GM06990 (cell line): ENCODE measurements at regions not wholly inside any gene's neighbourhood (a gene's known extent, or its start where the extent isn't known, plus 50 kb on each side); places are given as distances from the start of the nearest gene placed in this dataset.
"Not testable (repeated sequence)": the region's sequence is repeated elsewhere in the genome, so short reads cannot be mapped to it uniquely, and the experiment has no call there.

Source experiments
- DNase-seq: peaks from one replicate; pipeline ENCODE4 v3.0.0-alpha.2; 2011; ENCODE audit not compliant: insufficient read length; ENCODE audit errors: extremely low read depth
- H3K27me3 ChIP-seq: replicated peaks from 2 replicates; pipeline ENCODE4 v1.6.0; 2011; ENCODE audit warnings: low read length; ENCODE audit not compliant: control insufficient read depth, insufficient read depth
- H3K36me3 ChIP-seq: 2 replicates; pipeline ENCODE4 v1.5.1; 2011; ENCODE audit warnings: low read length; ENCODE audit not compliant: control insufficient read depth, insufficient read depth
- H3K4me3 ChIP-seq: replicated peaks from 2 replicates; pipeline ENCODE4 v1.5.1; 2011; ENCODE audit warnings: low read depth, mild to moderate bottlenecking, control low read depth, low read length
- CTCF ChIP-seq: IDR thresholded peaks from 2 replicates; pipeline ENCODE4 v1.5.1; 2011; ENCODE audit warnings: low read length, control low read depth, mild to moderate bottlenecking, inconsistent platforms; ENCODE audit not compliant: insufficient read depth, poor library complexity, severe bottlenecking

- DNase-seq: no peak
- H3K36me3 ChIP-seq: no peaks in the 10 kb centered on the region
- H3K4me3 ChIP-seq: no peak overlapping the region
- no peaks in the 10 kb centered on the region for H3K27me3 ChIP-seq
- TF ChIP-seq CTCF: no peak
Measured at GRCh38 chr9:106785200-106785599, 77.8 kb upstream of the ZNF462 start.

- DNase-seq: not testable (repeated sequence)
Measured at GRCh38 chr9:106788021-106788420, 74.9 kb upstream of the ZNF462 start.

GRCh38 chr9:106795031-106795430, 67.9 kb upstream of the ZNF462 start:
- H3K4me3 ChIP-seq: no peak overlapping the region
- H3K36me3 ChIP-seq: no peaks in the 10 kb centered on the region
- TF ChIP-seq CTCF: no peak
- H3K27me3 ChIP-seq: no peaks in the 10 kb centered on the region
- DNase-seq: no peak

More at GRCh38 chr9:106788021-106788420, 74.9 kb upstream of the ZNF462 start:
- not testable (repeated sequence) for H3K36me3 ChIP-seq, H3K4me3 ChIP-seq, H3K27me3 ChIP-seq

GRCh38 chr9:106796771-106797170, 66.2 kb upstream of the ZNF462 start:
- H3K36me3 ChIP-seq: no peaks in the 10 kb centered on the region
- no peak for DNase-seq
- H3K4me3 ChIP-seq: no peak overlapping the region
- H3K27me3 ChIP-seq: no peaks in the 10 kb centered on the region
- no peak for TF ChIP-seq CTCF

- Histone ChIP-seq H3K36me3 (no peaks in the 10 kb centered on the region), H3K4me3 (no peak overlapping the region), H3K27me3 (no peaks in the 10 kb centered on the region)
- TF ChIP-seq CTCF: no peak
- no peak for DNase-seq
Measured at GRCh38 chr9:106797299-106797698, 65.7 kb upstream of the ZNF462 start.

GRCh38 chr9:106798016-106798799, 64.8 kb upstream of the ZNF462 start:
- no peak for DNase-seq
- no peak overlapping the region for H3K4me3 ChIP-seq
- H3K27me3 ChIP-seq: no peaks in the 10 kb centered on the region
- no peaks in the 10 kb centered on the region for H3K36me3 ChIP-seq
- no peak for TF ChIP-seq CTCF
